Myocyte (in vitro differentiated cells): ENCODE measurements at regions not wholly inside any gene's neighbourhood (a gene's known extent, or its start where the extent isn't known, plus 50 kb on each side); places are given as distances from the start of the nearest gene placed in this dataset.

Source experiments
- DNase-seq: peaks from one replicate; pipeline ENCODE4 v3.0.0-alpha.2; 2012; ENCODE audit warnings: low read depth

DNA sequence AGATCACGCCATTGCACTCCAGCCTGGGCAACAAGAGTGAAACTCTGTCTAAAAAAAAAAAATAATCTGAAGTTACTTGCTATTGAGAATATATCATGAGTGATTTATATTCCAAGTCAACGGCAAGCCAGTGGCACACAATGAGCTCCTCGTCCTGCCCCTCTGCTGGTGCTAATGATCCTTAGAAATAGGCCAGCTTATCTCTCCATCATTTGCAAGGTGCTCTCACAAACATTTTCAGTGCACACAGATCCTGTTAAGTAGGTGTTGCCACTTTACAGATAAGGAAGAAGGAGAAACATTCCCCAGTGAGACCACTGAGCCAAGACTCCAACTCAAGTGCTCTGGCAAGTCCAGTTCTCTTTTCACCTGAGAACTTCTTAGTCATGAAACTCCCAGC is 91.3 kb upstream of the GPR45 start:
- DNase-seq = no peak

DNA sequence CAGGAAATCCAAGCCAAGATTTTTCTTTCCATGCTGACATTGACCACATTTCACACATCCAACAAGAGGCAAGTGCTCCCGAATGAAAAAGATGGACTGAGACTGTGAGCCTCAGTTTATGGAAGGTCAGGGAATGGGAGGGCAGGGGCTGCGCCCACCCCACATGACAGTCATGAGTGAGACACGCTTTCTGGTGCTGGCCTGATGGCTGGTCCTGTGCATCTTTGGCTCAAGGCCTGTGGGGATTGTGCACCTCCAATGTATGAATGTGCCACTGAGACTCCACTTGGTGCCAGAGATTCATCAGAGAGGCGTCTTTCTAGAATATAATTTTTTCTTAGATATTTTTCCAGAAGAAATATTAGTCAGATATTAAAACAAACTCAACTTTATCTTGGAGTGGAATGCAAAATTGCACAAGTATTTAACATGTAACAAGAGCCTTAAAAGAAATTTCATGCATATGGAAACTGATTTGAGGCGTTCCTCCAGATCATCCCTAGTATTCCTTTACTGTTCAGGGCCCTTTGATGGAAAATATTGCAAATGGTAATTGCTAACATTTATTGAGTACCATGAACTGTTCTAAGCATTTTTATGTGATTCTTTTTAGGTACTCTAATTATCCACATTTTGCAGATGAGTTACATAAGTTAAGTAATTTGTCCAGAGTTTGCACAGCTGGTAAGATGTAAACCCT is 87.3 kb upstream of the GPR45 start:
- no peak for DNase-seq

DNA sequence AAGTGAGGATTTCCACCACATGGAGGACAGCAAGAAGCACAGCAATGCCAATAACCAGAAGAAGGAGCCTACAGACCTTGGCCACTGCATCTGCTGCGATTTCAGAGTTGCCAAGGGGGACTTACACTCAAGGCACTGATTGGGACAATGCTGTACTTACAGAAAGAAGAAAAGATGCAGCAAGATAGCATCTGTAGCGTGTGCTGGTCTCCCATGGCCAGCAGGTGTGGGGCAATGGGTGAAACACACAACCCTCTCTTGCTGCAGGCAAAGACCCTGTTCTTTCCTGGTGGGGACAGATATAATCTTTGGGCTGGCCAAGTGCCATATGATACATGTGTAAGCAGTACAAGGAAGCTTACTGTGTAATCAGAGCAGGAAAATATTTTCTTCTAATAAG is 85.4 kb upstream of the GPR45 start:
- DNase-seq = no peak

DNA sequence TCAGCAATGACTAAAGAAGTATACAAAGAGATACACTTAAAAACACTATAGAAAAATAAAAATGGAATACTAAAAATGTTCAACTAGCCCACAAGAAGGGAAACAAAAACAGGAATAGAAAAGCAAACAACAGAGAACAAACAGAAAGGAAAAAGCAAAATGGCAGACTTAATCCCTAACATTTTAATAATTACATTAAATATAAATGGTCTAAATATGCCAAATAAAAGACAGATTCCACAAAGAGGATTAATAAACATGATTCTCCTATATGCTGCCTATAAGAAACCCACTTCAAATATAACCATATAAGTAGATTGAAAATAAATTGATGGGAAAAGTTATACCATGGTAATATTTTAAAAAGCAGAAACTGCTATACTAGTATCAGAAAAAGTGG is 83.5 kb upstream of the GPR45 start:
- DNase-seq = no peak

DNA sequence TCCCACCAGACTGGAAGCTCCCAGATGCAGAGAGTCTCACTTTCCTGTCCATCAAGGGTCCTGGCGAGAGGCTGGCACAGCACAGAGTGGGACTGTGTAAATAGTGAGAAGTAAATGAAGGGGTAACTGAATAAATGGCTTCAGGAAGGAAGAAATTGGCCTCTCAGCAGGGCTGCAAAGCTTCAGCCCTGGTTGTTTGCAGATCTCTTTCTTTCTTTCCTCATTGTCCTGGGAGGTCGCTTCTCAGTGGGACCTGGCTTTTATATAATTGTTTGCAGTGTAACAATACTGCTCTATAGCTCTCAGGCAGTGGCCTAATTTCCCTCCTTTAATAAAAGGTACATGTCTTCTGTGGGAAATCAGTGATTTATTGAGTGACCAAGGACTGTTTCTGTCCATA is 74.9 kb upstream of the GPR45 start:
- no peak for DNase-seq

DNA sequence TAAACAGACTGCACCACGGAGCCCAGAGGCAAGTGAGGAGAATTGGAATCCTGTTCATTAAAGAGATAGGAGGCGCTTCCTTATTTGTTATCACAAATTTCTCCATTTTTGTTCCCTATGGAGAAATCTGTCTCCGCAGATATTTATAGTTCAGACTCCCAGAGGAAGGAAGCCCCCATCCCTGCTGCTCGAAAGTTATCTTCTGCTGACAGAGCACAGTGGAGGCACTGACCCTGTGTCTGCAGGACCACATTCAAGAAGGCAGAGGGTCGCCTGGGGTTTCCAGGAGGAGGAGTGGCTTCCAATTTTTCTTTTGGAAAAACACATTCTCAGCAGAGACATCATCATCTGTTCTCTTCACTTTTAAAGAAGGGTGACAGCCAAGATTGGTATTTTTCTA is 73.0 kb upstream of the GPR45 start:
- DNase-seq = no peak

DNA sequence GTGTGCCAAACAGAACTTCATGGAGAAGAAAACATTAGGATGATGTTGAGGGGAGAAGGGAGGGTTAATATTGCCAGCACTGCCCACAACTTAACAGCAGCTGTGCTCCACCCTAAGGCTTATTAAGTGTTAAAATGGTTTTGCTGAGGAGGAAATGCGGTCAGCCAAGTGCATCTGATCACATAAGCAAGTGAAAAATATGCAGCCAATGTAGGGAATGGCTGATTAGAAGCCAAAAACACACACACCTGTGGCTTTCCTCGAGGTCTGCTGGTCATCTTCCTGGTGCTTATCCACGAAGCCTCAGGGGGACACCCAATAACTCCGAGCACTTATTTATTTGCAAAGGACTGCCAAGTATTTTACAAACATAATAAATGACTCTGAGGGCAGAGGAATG is 66.3 kb upstream of the GPR45 start:
- DNase-seq = peak; percentile 23

DNA sequence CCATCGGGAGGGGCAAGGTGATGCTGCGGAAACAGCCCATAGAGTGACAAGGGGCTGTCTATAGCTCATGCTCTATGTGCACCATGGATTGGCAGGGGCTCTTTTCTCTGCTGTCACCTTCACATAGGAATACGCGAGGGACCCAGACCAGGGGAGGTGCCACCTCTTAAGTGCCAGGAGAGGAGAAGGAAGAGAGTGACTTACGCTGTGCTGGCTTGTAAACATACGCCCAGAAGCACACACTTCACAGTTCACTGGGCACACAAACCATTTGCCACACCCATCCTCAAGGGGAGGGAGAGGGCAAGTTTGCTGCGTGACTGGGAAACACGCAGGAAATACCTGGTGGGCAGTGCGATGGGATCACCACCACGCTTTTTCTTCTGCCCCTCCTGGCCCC is 65.1 kb upstream of the GPR45 start:
- no peak for DNase-seq

DNA sequence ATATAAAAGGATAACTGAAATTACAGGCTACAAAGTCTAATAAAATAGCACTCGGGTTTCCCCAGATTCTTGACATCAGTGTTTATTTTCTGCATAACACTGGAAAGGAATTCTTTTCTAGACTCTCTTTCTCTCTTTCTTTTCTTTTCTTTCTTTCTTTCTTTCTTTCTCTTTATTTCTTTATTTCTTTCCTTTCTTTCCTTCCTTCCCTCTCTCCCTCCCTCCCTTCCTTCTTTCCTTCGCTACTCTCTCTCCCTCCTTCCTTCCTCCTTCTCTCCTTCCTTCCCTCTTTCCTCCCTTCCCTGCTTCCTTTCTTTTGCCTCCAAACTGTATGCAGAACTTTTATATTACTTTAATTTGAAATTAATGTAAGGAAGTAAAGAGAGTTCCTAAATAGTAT is 64.5 kb upstream of the GPR45 start:
- no peak for DNase-seq

DNA sequence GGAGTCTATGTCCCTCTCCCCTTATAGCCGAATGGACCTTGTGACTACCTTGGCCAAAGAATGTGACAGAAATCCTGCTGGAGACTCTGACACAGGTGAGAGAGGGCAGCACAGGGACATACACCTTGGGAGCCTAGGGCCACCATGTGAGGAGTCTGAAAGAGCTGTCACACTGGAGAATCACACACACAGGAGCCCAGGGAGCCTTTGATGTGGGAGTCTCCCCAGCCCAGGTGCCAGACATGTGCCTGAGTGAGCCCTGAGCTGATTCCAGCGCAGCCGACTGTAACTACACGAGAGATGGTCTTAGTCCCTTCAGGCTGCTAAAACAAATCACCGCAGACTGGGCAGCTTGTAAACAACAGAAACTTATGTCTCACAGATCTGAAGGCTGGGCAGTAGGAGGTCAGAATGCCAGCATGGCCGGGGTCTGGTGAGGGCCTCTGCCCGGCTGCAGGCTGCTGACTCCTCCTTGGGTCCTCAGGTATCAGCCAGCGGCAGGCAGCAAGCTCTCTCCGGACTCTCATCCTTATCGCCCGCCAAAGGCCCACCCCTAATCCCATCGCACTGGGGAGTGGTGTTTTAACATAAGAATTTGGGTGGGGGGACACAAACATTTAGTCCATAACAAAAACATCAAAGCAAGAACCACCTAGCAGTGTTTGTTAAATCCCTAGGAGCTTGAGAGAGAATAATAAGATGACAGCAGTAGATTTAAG is 63.8 kb upstream of the GPR45 start:
- DNase-seq = no peak

DNA sequence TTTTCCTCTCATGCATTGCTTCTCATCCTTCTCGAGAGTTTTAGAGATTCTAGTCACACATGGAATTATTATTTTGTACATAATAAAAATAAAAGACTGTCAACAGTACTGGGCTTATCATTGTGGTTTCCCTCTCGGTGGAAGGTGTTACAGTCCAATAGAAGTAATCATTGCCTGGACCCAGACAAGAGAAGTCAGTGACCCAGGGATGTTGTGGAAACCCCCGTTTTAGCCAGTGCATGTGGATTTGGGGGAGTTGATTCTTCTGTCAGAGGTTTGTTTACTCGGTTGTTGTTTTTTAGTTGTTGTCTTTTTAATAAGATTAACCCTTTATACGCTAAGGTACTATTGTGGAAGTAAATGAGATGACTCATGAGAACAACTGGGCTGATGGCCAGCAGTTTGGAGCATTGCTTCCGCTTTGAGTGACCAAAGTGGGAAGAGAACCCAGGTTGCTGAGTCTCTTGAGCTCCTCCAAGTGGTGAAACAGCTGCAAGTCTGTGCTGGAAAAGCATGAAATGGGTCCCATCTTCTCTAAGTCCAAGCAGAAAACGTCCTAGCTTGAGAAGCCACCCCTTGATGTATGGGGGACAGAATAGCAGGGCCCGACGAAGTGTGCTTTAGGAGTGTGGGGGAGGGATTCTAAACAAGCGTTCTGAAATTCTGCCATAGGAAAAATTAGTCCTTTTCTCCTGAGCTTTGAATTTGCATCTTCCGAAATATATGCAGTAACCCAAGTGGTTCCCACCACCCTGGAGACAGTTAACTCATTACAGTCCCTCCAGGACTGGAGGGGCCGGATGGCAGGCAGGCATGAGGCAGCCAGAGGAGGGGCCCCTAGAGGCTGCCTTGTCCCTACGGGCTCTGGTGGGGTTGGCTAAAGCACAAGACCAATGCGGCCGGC is 61.8 kb upstream of the GPR45 start:
- DNase-seq = peak; percentile 75

DNA sequence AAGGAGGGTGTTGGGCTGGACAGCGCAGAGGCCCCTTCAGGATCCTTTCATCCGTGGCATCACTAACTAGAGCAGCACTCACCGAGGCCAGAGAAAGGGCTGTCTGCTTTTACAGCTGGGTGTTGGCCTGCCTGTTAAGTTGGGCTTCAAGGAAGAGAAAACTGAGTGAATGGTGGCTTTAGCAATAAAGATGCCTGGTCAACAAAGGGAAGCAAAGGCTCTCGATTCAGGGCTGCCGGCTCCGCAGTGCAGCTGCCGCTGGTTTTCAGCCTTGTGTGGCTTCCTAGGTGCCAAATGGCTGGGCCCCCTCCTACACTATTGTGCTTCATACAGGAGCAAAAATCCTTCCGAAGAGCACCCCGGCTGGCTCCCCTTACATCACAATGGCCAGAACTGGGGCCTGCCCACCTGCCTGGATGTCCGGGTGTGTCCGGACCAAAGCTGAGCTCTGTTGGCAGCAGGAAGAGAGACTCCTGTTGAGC is 61.0 kb upstream of the GPR45 start:
- DNase-seq = no peak

DNA sequence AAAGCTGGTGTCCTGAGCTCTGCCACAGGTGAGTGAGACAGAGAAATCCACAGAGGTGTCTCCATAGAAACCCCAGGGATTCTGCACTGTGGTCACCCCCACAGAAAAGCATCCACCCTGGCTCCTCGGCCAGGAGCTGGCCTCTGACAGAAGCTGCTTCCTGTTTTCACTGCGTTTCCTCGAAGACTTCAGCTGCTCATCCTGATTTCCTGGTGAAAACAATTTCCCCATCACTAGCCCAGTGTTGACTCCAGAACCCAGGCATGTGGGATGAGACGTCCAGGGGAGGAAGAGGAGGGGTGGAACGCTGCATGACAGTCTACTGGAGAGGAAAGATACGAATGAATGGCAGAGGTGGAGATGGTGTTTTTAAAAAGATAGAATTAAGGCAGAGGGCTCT is 60.3 kb upstream of the GPR45 start:
- no peak for DNase-seq

DNA sequence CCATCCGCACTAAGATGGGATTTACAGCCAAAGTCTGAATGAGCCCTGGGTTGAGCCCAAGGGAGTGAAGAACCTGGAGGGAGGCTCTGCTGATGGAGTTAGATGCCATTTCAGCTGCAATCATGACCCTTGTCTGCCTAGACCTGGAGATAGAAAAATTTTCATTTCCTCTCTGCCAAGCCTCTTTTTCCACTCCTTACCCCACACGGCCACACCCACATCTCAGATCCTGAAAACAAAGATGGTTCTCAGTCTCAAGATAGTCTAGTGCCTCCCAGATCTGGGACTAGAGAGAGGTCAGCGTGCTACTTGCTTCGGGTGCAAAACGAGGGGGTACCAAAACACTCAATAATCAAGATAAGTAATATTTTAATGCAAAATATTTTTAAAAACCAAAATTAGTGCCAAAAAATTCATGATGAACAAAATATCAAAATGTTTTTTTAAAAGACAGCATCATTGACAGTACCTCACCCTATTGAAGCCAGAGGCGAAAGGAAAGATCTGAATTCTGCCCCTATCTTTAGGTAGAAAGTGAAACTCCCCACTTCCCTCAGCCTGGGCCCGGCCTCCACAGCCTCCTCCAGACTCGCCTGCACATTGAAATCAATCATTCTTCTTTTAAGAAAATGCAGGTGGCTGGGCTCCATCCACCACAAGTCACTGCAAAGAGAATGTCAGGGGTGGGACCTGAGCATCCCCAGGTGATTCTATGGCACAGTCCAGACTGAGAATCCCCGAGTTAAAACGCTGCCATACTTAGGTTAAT is 57.8 kb upstream of the GPR45 start:
- DNase-seq = no peak

DNA sequence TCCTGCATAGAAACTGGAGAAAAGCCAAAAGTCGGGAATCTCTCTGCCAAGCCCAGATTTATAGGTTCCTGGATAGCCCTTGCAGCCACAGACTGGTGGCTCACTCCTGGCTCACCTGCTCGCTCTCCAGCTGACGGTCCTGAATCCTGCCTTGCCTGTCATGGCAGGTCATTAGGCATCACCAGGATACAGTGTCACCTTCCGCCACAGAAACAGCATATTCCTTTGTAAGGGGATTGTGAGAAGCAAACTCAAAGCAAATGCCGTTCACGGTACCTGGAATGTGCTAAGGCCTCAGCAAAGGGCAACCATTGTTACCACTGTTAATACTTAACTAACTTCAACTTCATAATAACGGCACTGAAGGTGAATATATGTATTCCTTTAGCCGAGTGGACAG is 57.1 kb upstream of the GPR45 start:
- DNase-seq = no peak

DNA sequence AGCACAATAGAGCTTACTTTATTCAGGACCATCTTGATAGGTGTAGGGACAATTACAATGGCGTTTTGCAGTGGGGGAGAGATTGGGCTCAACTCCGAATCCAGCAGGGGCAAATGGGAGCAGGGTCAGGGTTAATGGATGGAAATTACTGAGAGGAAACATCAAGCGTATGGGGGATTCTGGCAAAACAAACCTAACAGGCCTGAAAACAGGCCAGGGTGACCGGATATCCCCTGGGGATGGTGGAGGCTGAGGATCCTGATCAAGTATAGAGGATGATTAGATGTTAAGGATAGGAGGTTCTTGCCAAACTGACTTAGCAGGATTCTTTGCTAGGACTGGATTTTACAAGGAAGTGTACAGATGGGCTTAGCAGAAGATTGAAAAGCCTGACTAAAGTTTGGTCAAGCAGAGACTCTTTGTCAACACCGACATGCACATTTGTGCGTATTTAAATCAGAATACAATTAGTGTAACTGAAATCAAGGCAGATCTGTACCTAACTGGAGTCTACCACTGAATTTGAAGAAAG is 54.5 kb upstream of the GPR45 start:
- DNase-seq = no peak

DNA sequence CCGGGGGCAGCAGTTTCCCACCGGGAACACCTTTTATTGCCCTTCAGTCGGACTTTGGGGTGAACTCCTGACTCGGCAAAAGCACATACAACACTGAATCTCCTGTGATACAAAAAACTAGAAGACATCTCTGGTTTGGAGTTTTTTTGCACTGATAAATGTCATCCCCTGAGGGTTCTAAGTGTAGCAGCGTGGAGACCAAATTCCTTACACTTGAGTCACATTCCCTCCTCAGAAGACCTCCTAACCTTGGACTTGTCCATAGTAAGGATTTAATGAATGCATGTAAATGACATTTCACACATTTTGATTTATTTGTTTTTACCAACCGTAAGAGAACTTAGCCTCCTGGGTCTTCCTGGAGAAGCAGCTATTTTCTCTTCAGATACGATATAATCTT is 54.0 kb upstream of the GPR45 start:
- DNase-seq = no peak

DNA sequence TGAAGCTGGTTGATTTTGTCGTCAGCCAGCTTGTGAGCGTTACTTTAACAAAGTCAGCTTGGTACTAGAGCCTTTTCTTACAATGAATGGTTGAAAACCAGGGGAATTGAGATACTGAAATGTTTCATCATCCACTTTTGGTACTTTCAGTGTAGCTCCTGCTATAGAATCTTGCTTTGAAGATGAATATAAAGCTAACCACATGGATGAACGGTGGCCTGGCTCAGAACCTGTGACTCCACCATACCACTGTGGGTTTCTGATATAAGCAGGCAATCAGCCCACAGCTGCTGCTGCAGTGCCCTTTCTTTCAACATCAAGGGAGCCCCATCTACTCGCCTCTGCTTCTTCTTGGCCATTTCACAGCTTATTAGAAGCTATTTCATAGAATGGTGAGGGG is 53.2 kb upstream of the GPR45 start:
- no peak for DNase-seq
